ENCODE measurements at regions not wholly inside any gene's neighbourhood (a gene's known extent, or its start where the extent isn't known, plus 50 kb on each side); places are given as distances from the start of the nearest gene placed in this dataset.

- ChIA-PET POLR2A (ENCODE audit: low non-redundant PET) (no interaction called here), CTCF (no interaction called here)
- no peak for TF ChIP-seq CTCF (conservative IDR thresholded peaks at IDR 0.05; ENCODE audit: low read depth)
- H3K27ac ChIP-seq = no peak overlapping the region
- no peak for DNase-seq (ENCODE audit: low spot score)
These were observed 933.6 kb upstream of the ZWINT start for GRCh38 chr10:57294698-57295097.

DNA sequence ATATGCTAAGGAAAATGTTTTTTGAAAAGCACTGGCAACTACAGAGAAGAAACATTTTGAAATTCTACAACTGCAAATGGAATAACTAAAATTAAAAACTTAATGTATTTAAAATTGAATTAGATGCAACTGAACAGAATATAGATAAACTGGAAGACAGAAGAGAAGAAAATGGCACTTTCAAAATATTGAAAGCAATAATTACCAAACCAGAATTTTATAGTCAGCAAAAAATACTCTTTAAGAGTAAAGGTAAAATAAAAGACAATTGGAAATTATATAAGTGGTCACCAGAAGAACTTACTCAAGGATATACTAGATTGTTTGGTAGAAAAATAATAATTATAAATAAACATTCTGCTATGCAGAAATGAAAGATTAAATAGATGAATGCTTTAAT, 927.7 kb upstream of the ZWINT start:
- ChIA-PET CTCF (no interaction called here), POLR2A (ENCODE audit: low non-redundant PET) (no interaction called here)
- no peak overlapping the region for H3K27ac ChIP-seq
- no peak for TF ChIP-seq CTCF (conservative IDR thresholded peaks at IDR 0.05; ENCODE audit: low read depth)
- no peak for DNase-seq (ENCODE audit: low spot score)

- CTCF ChIA-PET = interaction anchor here (0.7 kb wide), 1 partner anchor 1939 kb away, joined by 3 read pairs; no protein-coding TSS in a partner anchor
- POLR2A ChIA-PET (ENCODE audit: low non-redundant PET) = no interaction called here
- no peak for DNase-seq (ENCODE audit: low spot score)
- TF ChIP-seq CTCF (conservative IDR thresholded peaks at IDR 0.05; ENCODE audit: low read depth) = no peak
- H3K27ac ChIP-seq = no peak overlapping the region
These were observed 901.8 kb upstream of the ZWINT start for GRCh38 chr10:57262892-57263291.

DNA sequence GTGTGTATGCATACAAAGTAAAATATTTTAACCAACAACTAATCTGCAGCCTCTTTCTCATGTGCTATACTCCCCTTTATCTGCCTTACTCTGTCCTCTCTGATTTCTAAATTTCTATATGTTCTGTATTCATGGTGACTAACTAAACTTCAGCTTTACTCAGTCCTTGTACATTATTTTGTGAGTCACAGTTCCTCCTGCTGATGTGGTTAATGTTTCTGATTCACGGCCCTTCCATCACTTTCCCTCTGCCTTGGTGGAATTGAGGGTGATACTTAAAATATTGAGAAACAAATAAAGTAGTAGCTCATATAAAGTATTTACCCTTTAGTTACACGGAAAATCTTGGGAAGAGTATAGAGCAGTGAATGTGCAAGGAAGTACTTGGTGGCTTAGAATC, 899.1 kb upstream of the ZWINT start:
- peak; percentile 1 for DNase-seq (ENCODE audit: low spot score)
- CTCF ChIA-PET = interaction anchor here (0.7 kb wide), 1 partner anchor 21 kb away, joined by 4 read pairs; no protein-coding TSS in a partner anchor
- TF ChIP-seq CTCF (conservative IDR thresholded peaks at IDR 0.05; ENCODE audit: low read depth) = no peak
- no peak overlapping the region for H3K27ac ChIP-seq
- POLR2A ChIA-PET (ENCODE audit: low non-redundant PET) = no interaction called here

DNA sequence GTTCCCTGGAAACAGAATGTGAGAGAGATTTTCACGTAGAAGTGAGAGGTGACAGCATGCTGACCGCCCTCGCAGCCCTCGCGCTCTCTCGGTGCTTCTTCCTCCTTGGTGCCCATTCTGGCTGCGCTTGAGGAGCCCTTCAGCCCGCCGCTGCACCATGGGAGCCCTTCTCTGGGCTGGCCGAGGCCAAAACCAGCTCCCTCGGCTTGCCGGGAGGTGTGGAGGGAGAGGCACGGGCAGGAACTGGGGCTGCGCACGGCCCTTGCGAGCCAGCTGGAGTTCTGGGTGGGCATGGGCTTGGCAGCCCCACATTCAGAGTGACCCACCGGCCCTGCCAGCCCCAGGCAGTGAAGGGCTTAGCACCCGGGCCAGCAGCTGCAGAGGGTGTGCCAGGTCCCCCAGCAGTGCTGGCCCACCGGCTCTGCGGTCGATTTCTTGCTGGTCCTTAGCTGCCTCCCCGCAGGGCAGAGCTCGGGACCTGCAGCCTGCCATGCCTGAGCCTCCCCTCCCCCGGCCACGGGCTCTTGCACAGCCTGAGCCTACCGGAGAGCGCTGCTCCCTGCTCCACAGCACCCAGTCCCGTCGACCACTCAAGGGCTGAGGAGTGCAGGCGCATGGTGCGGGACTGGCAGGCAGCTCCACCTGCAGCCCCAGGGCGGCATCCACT, 888.7 kb upstream of the ZWINT start:
- ChIA-PET CTCF (no interaction called here), POLR2A (ENCODE audit: low non-redundant PET) (no interaction called here)
- DNase-seq (ENCODE audit: low spot score) = no peak
- TF ChIP-seq CTCF (conservative IDR thresholded peaks at IDR 0.05; ENCODE audit: low read depth) = no peak
- H3K27ac ChIP-seq = no peak overlapping the region

DNA sequence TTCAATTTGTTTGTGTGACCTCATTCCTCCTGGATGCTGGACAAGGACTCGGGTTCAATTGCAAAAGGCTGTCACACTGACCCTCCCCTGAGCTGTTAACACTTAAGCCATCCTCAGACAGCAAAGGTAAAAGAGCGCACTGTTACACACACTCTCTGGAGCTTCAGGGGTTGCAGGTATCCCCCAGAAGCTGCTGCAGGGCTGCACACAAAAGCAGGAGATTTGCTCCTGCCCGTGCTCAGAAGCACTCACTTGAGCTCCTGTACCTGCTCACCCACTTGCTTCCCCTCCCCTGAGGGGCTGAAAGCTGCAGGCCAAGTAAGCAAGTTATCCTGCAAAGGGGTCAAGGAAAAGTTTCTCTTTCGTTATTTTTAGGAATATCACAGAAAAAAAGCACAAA, 886.2 kb upstream of the ZWINT start:
- ChIA-PET POLR2A (ENCODE audit: low non-redundant PET) (no interaction called here), CTCF (no interaction called here)
- no peak for TF ChIP-seq CTCF (conservative IDR thresholded peaks at IDR 0.05; ENCODE audit: low read depth)
- DNase-seq (ENCODE audit: low spot score) = no peak
- no peak overlapping the region for H3K27ac ChIP-seq
